BJ (cell line): ENCODE measurements at regions not wholly inside any gene's neighbourhood (a gene's known extent, or its start where the extent isn't known, plus 50 kb on each side); places are given as distances from the start of the nearest gene placed in this dataset.

Source experiments
- CTCF ChIA-PET: fragments of 350-600 bp; formaldehyde crosslinking; extraction: SDS; loops from one replicate; lab custom pipeline; 2021; ENCODE audit warnings: antibody characterized with exemption, inconsistent platforms; lab: Yijun Ruan, JAX
- POLR2A ChIA-PET: fragments of 300-600 bp; sonication (Branson Sonifier 250); formaldehyde crosslinking; extraction: SDS; loops from one replicate; lab custom pipeline; 2021; ENCODE audit warnings: antibody characterized with exemption; lab: Charles Lee
- DNase-seq: peaks from one replicate; pipeline ENCODE4 v3.0.0-alpha.2; 2011; ENCODE audit warnings: low read depth
- H3K27me3 ChIP-seq: 2 replicates; pipeline ENCODE4 v1.6.0; 2011; ENCODE audit warnings: low read length; ENCODE audit not compliant: control insufficient read depth, insufficient read depth
- H3K36me3 ChIP-seq: 2 replicates; pipeline ENCODE4 v1.5.1; 2011; ENCODE audit warnings: low read length; ENCODE audit not compliant: control insufficient read depth, insufficient read depth
- H3K4me3 ChIP-seq: 2 replicates; pipeline ENCODE4 v1.5.1; 2011; ENCODE audit warnings: low read depth, mild to moderate bottlenecking, control low read depth, low read length
- TF ChIP-seq, protein P1 (sequence below): IDR thresholded peaks from 2 replicates; pipeline ENCODE4 v1.5.1; 2011; ENCODE audit warnings: low read depth, mild to moderate bottlenecking, control low read depth, inconsistent platforms, low read length, moderate library complexity; ENCODE audit not compliant: insufficient read depth

DNA sequence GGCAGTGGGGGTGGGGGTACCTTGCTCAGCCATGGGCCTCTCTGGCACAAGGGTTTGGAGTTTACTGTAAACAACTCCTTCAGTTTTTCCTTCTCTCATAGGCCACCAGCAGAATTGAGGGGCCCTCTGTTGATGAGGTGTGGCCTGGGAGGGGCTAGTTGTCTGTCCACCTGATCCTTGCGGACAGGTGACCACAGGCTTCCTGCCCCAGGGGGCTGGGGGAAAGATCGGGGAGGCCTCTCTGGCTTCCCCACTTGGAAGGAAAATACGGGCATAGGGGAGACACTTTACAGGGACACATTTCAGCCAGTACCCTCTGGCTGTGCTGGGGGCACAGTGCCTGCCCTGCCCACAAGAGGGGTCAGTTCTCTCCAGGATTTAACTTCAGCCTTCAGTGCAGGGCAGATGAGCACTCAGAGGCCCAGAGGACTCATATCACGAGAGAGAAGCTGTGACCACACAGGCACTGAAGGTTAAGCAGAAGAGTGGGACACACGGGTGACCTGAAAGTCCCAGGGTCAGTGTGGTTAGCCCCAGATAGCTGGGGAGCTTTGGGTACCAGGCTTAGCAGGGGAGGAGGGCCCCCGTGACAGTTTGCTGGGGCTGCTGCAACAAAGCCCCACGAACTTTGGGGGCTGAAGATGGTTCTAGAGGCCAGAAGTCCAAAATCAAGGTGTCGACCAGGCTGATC lies 245.9 kb downstream of the SEC14L1 start:
- no peak overlapping the region for H3K4me3 ChIP-seq
- H3K36me3 ChIP-seq: peaks cover 8% of the 10 kb centered on the region
- TF ChIP-seq, protein P1, sequence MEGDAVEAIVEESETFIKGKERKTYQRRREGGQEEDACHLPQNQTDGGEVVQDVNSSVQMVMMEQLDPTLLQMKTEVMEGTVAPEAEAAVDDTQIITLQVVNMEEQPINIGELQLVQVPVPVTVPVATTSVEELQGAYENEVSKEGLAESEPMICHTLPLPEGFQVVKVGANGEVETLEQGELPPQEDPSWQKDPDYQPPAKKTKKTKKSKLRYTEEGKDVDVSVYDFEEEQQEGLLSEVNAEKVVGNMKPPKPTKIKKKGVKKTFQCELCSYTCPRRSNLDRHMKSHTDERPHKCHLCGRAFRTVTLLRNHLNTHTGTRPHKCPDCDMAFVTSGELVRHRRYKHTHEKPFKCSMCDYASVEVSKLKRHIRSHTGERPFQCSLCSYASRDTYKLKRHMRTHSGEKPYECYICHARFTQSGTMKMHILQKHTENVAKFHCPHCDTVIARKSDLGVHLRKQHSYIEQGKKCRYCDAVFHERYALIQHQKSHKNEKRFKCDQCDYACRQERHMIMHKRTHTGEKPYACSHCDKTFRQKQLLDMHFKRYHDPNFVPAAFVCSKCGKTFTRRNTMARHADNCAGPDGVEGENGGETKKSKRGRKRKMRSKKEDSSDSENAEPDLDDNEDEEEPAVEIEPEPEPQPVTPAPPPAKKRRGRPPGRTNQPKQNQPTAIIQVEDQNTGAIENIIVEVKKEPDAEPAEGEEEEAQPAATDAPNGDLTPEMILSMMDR: no peak
- DNase-seq: no peak
- ChIA-PET POLR2A (no interaction called here), CTCF (interaction anchor here (0.8 to 1.4 kb wide), 3 partner anchors 9 to 43 kb away, joined by 3 to 4 read pairs (median 4); no protein-coding TSS in a partner anchor)
- H3K27me3 ChIP-seq: no peaks in the 10 kb centered on the region

DNA sequence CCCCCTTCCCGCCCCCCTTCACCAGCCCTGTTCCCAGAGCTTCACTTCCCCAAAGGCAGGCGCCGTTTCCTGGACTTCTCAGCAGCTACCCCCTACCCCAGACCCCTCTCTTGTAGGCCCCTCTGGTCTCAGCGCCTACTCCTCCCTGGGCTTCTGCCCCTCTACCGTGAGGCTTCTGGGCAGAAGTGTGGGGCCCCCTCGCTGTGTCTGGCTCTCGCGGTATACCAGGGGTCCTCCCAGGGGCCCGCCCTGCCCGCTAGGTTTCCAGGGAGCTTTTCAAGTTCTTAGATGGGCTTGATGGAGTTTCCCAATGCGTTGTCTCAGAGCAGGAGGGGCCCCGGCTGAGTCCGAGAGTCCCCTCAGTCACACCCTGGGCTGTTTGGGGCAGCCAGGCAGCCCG lies 247.1 kb downstream of the SEC14L1 start:
- ChIA-PET CTCF (interaction anchor here (1.3 to 1.6 kb wide), 2 partner anchors 13 to 33 kb away, joined by 3 read pairs; no protein-coding TSS in a partner anchor), POLR2A (no interaction called here)
- TF ChIP-seq, protein P1: no peak
- H3K27me3 ChIP-seq: no peaks in the 10 kb centered on the region
- DNase-seq: no peak
- H3K4me3 ChIP-seq: no peak overlapping the region
- H3K36me3 ChIP-seq: peaks cover 8% of the 10 kb centered on the region

DNA sequence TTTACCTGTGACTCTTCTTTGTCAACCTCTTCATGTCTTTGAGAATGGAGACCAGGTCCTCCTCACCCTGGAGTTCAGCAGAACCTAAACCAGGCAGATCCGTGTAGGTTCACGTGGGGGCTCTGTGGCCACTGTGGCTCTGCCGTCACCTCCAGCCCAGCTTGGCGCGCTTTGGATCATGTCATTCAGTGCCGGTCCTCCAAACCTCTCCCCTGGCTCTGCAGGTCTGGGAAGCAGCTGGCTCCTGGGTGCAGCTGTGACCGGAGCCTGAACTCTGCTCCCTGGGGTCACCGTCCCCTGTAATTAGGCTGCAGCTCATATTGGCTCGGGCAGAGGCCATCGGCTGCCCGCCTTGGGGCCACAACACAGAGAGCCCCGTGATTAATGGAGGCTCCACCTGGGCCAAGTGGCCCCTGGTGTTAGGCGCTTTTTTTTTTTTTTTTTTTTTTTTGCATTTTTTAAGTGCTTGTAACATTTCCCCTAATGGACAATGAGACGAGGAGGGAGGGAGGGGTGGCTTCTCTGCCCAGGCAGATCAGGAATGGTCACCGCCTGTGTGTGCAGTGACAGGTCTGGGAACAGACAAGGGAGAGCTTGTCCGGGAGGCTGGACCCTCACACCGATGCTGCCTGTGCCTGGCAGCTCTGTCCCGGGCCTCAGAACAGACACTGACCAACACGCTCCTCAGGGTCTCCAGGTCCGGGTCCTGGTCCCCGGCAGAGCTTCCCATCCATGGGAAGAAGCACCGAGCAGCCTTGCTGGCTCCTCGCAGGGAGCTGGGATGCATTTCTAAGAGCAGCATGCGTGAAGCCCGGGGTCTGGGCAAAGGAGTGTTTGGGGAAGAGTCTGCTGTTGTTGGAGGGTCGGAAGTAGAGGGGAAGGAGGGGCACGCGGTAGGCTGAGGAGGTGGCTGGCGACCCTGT lies 247.9 kb downstream of the SEC14L1 start:
- TF ChIP-seq, protein P1: no peak
- no peak overlapping the region for H3K4me3 ChIP-seq
- POLR2A ChIA-PET: no interaction called here

DNA sequence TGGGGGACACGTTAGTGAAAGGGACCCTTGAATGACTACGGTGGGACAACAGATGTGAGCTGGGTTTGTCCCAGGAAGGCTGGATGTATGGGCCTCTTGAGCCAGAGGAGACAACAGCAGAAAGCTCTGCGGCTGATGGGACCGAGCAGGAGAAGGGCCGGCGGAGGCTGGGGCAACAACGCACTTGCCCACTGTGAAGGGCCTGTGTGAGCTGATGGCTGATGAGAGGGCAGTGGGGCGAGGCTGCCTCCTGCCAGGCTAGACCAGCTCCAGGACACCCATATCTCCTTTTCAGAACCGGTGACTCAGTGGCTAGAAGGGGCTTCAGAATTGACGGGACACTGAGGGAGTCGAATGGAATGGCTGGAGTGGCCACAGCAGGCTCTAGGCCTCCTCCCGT lies 250.1 kb downstream of the SEC14L1 start:
- Histone ChIP-seq H3K4me3 (no peak overlapping the region), H3K27me3 (no peaks in the 10 kb centered on the region), H3K36me3 (peaks cover 2% of the 10 kb centered on the region)
- no peak for DNase-seq
- POLR2A ChIA-PET: no interaction called here
- TF ChIP-seq, protein P1: no peak
- CTCF ChIA-PET: interaction anchor here (2.8 kb wide), 1 partner anchor 60 kb away, joined by 12 read pairs; no protein-coding TSS in a partner anchor

More for the DNA sequence above, 247.9 kb downstream of the SEC14L1 start:
- CTCF ChIA-PET: interaction anchor here (0.9 to 1.6 kb wide), 4 partner anchors 12 to 32 kb away, joined by 3 read pairs; no protein-coding TSS in a partner anchor
- no peaks in the 10 kb centered on the region for H3K27me3 ChIP-seq
- DNase-seq: no peak
- H3K36me3 ChIP-seq: peaks cover 7% of the 10 kb centered on the region
